Progenitor cell of endocrine pancreas (in vitro differentiated cells): ENCODE measurements at regions not wholly inside any gene's neighbourhood (a gene's known extent, or its start where the extent isn't known, plus 50 kb on each side); places are given as distances from the start of the nearest gene placed in this dataset.

Source experiments
- DNase-seq: peaks from one replicate; pipeline ENCODE4 v3.0.0; 2021; ENCODE audit warnings: low spot score; ENCODE audit not compliant: unreplicated experiment
- H3K27ac Mint-ChIP-seq: 2 replicates; pipeline ENCODE4 v1.8.0; 2021; ENCODE audit warnings: mild to moderate bottlenecking, moderate library complexity, mixed read lengths
- H3K27me3 Mint-ChIP-seq: 2 replicates; pipeline ENCODE4 v1.8.0; 2021; ENCODE audit warnings: mixed read lengths
- H3K36me3 Mint-ChIP-seq: 2 replicates; pipeline ENCODE4 v1.8.0; 2022; ENCODE audit warnings: mixed read lengths; ENCODE audit not compliant: insufficient read depth
- H3K4me1 Mint-ChIP-seq: 2 replicates; pipeline ENCODE4 v1.8.0; 2021; ENCODE audit warnings: low read depth, mixed read lengths
- H3K4me3 Mint-ChIP-seq: 2 replicates; pipeline ENCODE4 v1.8.0; 2021; ENCODE audit warnings: low read depth, mild to moderate bottlenecking, moderate library complexity, mixed read lengths
- H3K9me3 Mint-ChIP-seq: 2 replicates; pipeline ENCODE4 v1.8.0; 2021; ENCODE audit warnings: low read depth, mixed read lengths
- TF ChIP-seq, protein P1 (sequence below): fragments of 200-600 bp; sonication (generic); IDR thresholded peaks from one replicate; pipeline ENCODE4 v1.5.0; 2021; ENCODE audit warnings: antibody characterized with exemption, mild to moderate bottlenecking; ENCODE audit not compliant: unreplicated experiment

DNA sequence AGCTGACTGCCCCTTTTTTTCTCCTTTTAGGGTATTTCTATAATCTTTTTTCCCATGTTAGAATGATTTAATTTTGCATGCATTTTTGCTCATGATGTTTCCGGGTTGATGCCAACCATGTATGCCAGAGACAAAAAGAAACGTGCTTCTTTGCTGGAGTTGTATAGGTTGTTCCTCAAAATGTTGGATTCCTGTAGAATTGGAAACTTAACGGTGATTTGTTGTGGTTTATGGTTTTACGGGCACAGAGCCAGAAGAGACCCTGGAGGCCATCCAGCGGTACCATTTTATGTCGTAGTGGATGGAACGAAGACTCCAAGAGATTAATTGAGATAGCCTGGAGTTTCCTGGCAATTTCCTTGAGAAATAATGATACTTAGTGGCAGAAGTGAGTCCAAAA, 481.5 kb upstream of the RGMA start:
- no peaks in the 10 kb centered on the region for H3K9me3 Mint-ChIP-seq
- TF ChIP-seq, protein P1, sequence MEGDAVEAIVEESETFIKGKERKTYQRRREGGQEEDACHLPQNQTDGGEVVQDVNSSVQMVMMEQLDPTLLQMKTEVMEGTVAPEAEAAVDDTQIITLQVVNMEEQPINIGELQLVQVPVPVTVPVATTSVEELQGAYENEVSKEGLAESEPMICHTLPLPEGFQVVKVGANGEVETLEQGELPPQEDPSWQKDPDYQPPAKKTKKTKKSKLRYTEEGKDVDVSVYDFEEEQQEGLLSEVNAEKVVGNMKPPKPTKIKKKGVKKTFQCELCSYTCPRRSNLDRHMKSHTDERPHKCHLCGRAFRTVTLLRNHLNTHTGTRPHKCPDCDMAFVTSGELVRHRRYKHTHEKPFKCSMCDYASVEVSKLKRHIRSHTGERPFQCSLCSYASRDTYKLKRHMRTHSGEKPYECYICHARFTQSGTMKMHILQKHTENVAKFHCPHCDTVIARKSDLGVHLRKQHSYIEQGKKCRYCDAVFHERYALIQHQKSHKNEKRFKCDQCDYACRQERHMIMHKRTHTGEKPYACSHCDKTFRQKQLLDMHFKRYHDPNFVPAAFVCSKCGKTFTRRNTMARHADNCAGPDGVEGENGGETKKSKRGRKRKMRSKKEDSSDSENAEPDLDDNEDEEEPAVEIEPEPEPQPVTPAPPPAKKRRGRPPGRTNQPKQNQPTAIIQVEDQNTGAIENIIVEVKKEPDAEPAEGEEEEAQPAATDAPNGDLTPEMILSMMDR: no peak
- no peak overlapping the region for H3K4me3 Mint-ChIP-seq
- no peaks in the 10 kb centered on the region for H3K36me3 Mint-ChIP-seq
- H3K27ac Mint-ChIP-seq: no peak overlapping the region
- H3K27me3 Mint-ChIP-seq: peaks cover 21% of the 10 kb centered on the region
- peaks cover 2% of the 10 kb centered on the region for H3K4me1 Mint-ChIP-seq
- no peak for DNase-seq

DNA sequence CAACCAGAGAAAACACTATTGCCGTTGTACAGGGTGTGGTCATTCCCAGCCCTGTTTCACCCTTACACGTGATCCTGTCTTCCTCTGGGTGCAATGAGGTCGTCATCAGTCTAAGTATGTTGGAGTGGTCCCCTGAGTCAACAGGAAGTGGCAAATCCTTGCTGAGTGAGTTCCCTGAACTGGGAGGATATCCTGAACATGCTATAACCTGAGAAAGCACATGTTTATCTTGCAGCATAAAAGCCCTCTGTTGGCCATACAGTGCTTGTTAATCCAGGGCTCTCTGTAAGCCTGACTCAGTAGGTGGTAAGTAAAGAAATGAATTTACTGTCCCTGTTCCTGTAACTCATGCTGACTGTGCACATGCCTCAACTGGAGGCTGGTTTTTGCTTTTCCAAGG, 477.8 kb upstream of the RGMA start:
- H3K27ac Mint-ChIP-seq: no peak overlapping the region
- H3K36me3 Mint-ChIP-seq: no peaks in the 10 kb centered on the region
- no peak for DNase-seq
- H3K4me1 Mint-ChIP-seq: no peaks in the 10 kb centered on the region
- H3K4me3 Mint-ChIP-seq: no peak overlapping the region
- H3K9me3 Mint-ChIP-seq: no peaks in the 10 kb centered on the region
- TF ChIP-seq, protein P1: no peak
- peaks cover 40% of the 10 kb centered on the region for H3K27me3 Mint-ChIP-seq

DNA sequence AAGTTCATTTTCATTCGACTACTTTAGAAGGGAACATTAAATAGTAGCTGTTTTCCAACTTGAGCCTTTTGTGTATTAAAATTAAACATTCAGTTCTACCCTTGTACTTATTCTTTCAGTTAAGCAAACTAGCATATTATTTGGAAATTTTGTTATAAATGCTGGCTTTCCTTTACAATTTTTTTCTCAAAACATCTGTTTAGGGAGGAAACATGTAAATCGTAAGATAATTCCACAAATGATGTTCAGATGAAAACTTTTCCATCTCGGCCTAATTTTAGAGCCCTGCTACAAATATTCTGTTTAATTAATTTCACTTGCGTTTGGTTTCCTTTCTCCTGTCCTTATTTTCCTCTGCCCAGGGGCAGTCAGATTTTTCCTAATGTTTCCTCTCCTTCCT, 476.2 kb upstream of the RGMA start:
- TF ChIP-seq, protein P1: no peak
- Mint-ChIP-seq H3K27me3 (peaks cover 31% of the 10 kb centered on the region), H3K9me3 (no peaks in the 10 kb centered on the region), H3K27ac (no peak overlapping the region), H3K4me1 (no peaks in the 10 kb centered on the region), H3K36me3 (no peaks in the 10 kb centered on the region), H3K4me3 (no peak overlapping the region)
- DNase-seq: no peak

DNA sequence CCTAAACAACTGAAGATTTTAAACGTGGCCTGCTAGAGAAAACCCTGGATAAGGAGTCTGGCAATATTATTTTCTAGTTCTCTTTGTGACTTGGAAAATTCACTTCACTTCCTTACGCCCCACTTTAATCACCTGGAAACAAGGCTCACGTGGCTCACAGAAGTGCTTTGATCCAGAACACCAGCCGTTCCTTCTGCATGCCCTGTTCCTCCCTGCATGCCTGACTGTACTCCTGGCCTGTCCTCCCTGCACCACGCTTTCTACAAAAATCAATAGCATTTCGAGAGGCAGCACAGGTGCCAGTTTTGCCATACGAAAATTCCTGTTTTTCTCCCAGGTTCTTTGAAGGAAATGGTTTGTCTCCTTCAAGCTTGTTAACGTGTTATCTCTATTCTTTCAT, 474.2 kb upstream of the RGMA start:
- H3K9me3 Mint-ChIP-seq: no peaks in the 10 kb centered on the region
- H3K4me1 Mint-ChIP-seq: no peaks in the 10 kb centered on the region
- TF ChIP-seq, protein P1: no peak
- no peaks in the 10 kb centered on the region for H3K36me3 Mint-ChIP-seq
- H3K27ac Mint-ChIP-seq: no peak overlapping the region
- no peak for DNase-seq
- peaks cover 41% of the 10 kb centered on the region for H3K27me3 Mint-ChIP-seq
- no peak overlapping the region for H3K4me3 Mint-ChIP-seq

DNA sequence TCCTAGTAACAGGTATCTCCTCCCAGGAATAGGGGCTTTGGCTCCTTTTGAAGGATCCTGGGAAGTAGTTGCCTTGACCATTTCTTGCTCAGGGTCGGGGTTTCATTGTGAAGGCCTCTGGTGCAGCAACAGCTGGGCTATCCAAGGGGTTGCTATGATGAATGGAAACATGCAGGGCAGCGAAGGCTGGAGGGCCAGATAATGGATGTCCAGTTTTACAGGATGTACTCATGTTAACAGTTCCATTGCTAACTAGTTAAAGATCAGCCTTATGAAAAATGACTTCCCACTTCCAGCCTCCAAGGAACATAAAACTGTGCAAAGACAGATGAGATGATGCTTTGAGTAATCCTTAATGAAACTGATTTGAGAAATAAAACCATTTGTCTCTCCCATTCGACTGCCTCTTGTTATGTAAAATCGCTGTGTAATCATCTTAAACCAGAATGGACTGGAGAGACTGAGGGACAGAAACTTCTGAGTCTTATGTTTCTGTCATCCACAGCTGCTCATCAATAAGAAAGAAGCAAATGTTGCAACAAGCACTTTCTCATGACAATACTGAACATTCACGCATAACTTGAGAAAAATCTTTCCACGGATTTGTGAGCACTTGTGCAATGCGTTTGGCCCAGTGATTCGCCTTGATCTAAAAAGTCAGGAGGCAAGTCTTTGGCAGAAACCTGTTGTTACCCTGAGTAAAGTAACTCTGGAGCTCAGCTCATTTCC, 473.5 kb upstream of the RGMA start:
- Mint-ChIP-seq H3K4me3 (no peak overlapping the region), H3K4me1 (no peaks in the 10 kb centered on the region), H3K27ac (no peak overlapping the region), H3K27me3 (peaks cover 42% of the 10 kb centered on the region), H3K9me3 (no peaks in the 10 kb centered on the region), H3K36me3 (no peaks in the 10 kb centered on the region)
- TF ChIP-seq, protein P1: no peak
- no peak for DNase-seq
